ENCODE measurements at regions not wholly inside any gene's neighbourhood (a gene's known extent, or its start where the extent isn't known, plus 50 kb on each side); places are given as distances from the start of the nearest gene placed in this dataset.

GRCh38 chr3:178901204-178901603 lies 170.4 kb downstream of the ZMAT3 start:
- Histone ChIP-seq H2AFZ (replicated peaks; ENCODE audit: low read length, poor library complexity) (no peak overlapping the region), H3K18ac (ENCODE audit: low read depth, low read length) (no peak overlapping the region), H2BK5ac (ENCODE audit: low read depth, low read length, poor library complexity, severe bottlenecking) (no peak overlapping the region), H3K9me1 (ENCODE audit: insufficient read depth, low read length) (no peaks in the 10 kb centered on the region), H2AK9ac (replicated peaks; ENCODE audit: low read depth, low read length, poor library complexity) (no peak overlapping the region), H4K91ac (ENCODE audit: insufficient read depth, low read depth, low read length) (no peak overlapping the region), H3K79me1 (ENCODE audit: low read depth in 1 of 2, low read length in 2 of 2) (no peaks in the 10 kb centered on the region), H3K4ac (ENCODE audit: low read depth, low read length) (no peak overlapping the region), H3K9me3 (ENCODE audit: control insufficient read depth, insufficient read depth, low read length) (no peaks in the 10 kb centered on the region), H3K14ac (replicated peaks; ENCODE audit: low read depth, low read length) (no peak overlapping the region), H2BK20ac (ENCODE audit: low read depth, low read length) (no peak overlapping the region), H3K4me1 (ENCODE audit: control insufficient read depth, insufficient read depth, low read length) (no peaks in the 10 kb centered on the region), H3K4me2 (ENCODE audit: low read depth, low read length) (no peak overlapping the region), H3K4me3 (ENCODE audit: insufficient read depth, low read depth, low read length) (no peak overlapping the region), H3K27ac (ENCODE audit: insufficient read depth, low read length) (no peak overlapping the region), H3K23ac (ENCODE audit: low read depth, low read length) (no peak overlapping the region), H4K20me1 (ENCODE audit: insufficient read depth, low read length) (no peaks in the 10 kb centered on the region), H3K56ac (ENCODE audit: extremely low read depth, insufficient read depth, low read length) (no peak overlapping the region), H2AK5ac (ENCODE audit: low read depth, low read length) (no peak overlapping the region), H2BK15ac (ENCODE audit: low read depth, low read length) (no peak overlapping the region), H3K9ac (ENCODE audit: low read depth, low read length) (no peak overlapping the region), H3K36me3 (ENCODE audit: control insufficient read depth, insufficient read depth, low read length) (no peaks in the 10 kb centered on the region), H4K8ac (ENCODE audit: low read depth in 2 of 2, low read length in 2 of 2) (no peak overlapping the region), H2BK120ac (ENCODE audit: low read depth, low read length) (no peak overlapping the region), H4K5ac (ENCODE audit: low read depth, low read length) (no peak overlapping the region), H3K27me3 (ENCODE audit: control insufficient read depth, insufficient read depth, low read length) (no peaks in the 10 kb centered on the region)
- POLR2A ChIA-PET (ENCODE audit: unreplicated experiment): no interaction called here
- no peak for DNase-seq
- TF ChIP-seq MAFK (IDR thresholded peaks at IDR 0.05; ENCODE audit: low read depth, low read length) (no peak), CHD1 (IDR thresholded peaks at IDR 0.05; ENCODE audit: low read depth, low read length) (no peak), BHLHE40 (IDR thresholded peaks at IDR 0.05; ENCODE audit: low read depth, low read length) (no peak), SMC3 (IDR thresholded peaks at IDR 0.05; ENCODE audit: low read depth, low read length) (no peak), CTCF (conservative IDR thresholded peaks at IDR 0.05; ENCODE audit: low read depth, low read length) (no peak), RAD21 (IDR thresholded peaks at IDR 0.05; ENCODE audit: low read length) (no peak), USF2 (IDR thresholded peaks at IDR 0.05; ENCODE audit: low read depth, low read length) (no peak), POLR2A (IDR thresholded peaks at IDR 0.05; ENCODE audit: low read depth, low read length) (no peak), CEBPB (IDR thresholded peaks at IDR 0.05; ENCODE audit: low read depth, low read length) (no peak), NFE2L2 (IDR thresholded peaks at IDR 0.05; ENCODE audit: low read depth, low read length) (no peak), RCOR1 (IDR thresholded peaks at IDR 0.05; ENCODE audit: insufficient replicate concordance, low read length) (no peak), MAZ (IDR thresholded peaks at IDR 0.05; ENCODE audit: borderline replicate concordance, low read depth, low read length) (no peak), ELK1 (IDR thresholded peaks at IDR 0.05; ENCODE audit: borderline replicate concordance, low read depth, low read length) (no peak), MXI1 (IDR thresholded peaks at IDR 0.05; ENCODE audit: borderline replicate concordance, low read depth, low read length) (no peak), FOS (IDR thresholded peaks at IDR 0.05; ENCODE audit: low read depth, low read length) (no peak)
- 43% methylated on average over 1 of the region's 1 CpG; no CpG with 5 or more reads in 1 of the 2 experiments for WGBS, 2 experiments (ENCODE audit: extremely low coverage in 2 of 2, insufficient read length in 1 of 2)
- BruUV-seq (replicated peaks): no TSS peak
- in situ Hi-C loops (cut with MboI; ENCODE audit: low sequenced_read_pairs): no loop called here
- dilution Hi-C loops (cut with HindIII; ENCODE audit: low sequenced_read_pairs, unreplicated experiment): no loop called here
- intact Hi-C loops (cut with micrococcal nuclease): no loop called here
- CTCF ChIA-PET: no interaction called here
- no peak for ATAC-seq (ENCODE audit: low read depth)

Measured in IMR-90 (cell line).